GM12878 (cell line): ENCODE measurements at regions not wholly inside any gene's neighbourhood (a gene's known extent, or its start where the extent isn't known, plus 50 kb on each side); places are given as distances from the start of the nearest gene placed in this dataset.

Source experiments
- ATAC-seq: fragments of 200-7000 bp; cut with Tn5 transposase; 3 replicates; pipeline ENCODE4 v1.9.1; 2020; ENCODE audit warnings: mild to moderate bottlenecking, moderate library complexity
- BruUV-seq: library from RNA; stranded (reverse); fragments of 400-500 nt; replicated peaks from 2 replicates; lab custom pipeline; 2021; lab: Mats Ljungman, UMichigan
- CTCF ChIA-PET: fragments of 300-600 bp; sonication (Branson Sonifier 250); formaldehyde crosslinking; extraction: SDS; loops from one replicate; lab custom pipeline; 2021; ENCODE audit warnings: inconsistent platforms; lab: Yijun Ruan, JAX
- POLR2A ChIA-PET: fragments of 350-600 bp; formaldehyde crosslinking; extraction: SDS; loops from one replicate; lab custom pipeline; 2021; ENCODE audit warnings: inconsistent platforms; lab: Charles Lee
- RAD21 ChIA-PET: fragments of 300-600 bp; sonication (Branson Sonifier 250); formaldehyde crosslinking; loops from one replicate; lab custom pipeline; 2023; ENCODE audit warnings: antibody characterized with exemption; ENCODE audit not compliant: unreplicated experiment; lab: Charles Lee
- SMC1A ChIA-PET: fragments of 300-600 bp; sonication (Branson Sonifier 250); formaldehyde crosslinking; loops from one replicate; lab custom pipeline; 2023; ENCODE audit not compliant: unreplicated experiment, uncharacterized antibody; lab: Charles Lee
- DNase-seq: peaks from one replicate; pipeline ENCODE4 v3.0.0-alpha.2; 2011; ENCODE audit warnings: low read depth, low spot score
- FAIRE-seq: peaks from 3 replicates; lab custom pipeline; 2011; peaks lifted over from hg19 to GRCh38; lab: Jason Lieb, UNC
- H2AFZ ChIP-seq: 2 replicates; pipeline ENCODE4 v1.6.0; 2011; ENCODE audit warnings: low read depth, low read length, control low read depth; ENCODE audit not compliant: control insufficient read depth
- H3K27ac ChIP-seq: 2 replicates; pipeline ENCODE4 v1.5.1; 2011; ENCODE audit warnings: control low read depth; ENCODE audit not compliant: control insufficient read depth, insufficient read depth
- H3K27me3 ChIP-seq, 2 experiments: replicated peaks in 1 of 2; 2 replicates each; pipeline versions ENCODE4 v1.6.0 to v1.6.1; 2011; ENCODE audit warnings: low read length in 1 of 2; ENCODE audit not compliant: control insufficient read depth in 2 of 2, insufficient read depth in 2 of 2
- H3K36me3 ChIP-seq, 2 experiments: 2 replicates each; pipeline ENCODE4 v1.5.1; 2011; ENCODE audit warnings: low read length in 1 of 2; ENCODE audit not compliant: control insufficient read depth in 2 of 2, insufficient read depth in 2 of 2
- H3K4me1 ChIP-seq: 2 replicates; pipeline ENCODE4 v1.6.1; 2011; ENCODE audit warnings: mild to moderate bottlenecking, low read length, moderate library complexity, mixed read lengths; ENCODE audit not compliant: control insufficient read depth, insufficient read depth
- H3K4me2 ChIP-seq: 2 replicates; pipeline ENCODE4 v1.6.0; 2011; ENCODE audit warnings: control low read depth; ENCODE audit not compliant: control insufficient read depth, insufficient read depth
- H3K4me3 ChIP-seq: fragments of 200-600 bp; sonication (generic); 2 replicates; pipeline ENCODE4 v1.5.1; 2016
- H3K79me2 ChIP-seq: 2 replicates; pipeline ENCODE4 v1.6.0; 2011; ENCODE audit warnings: low read length; ENCODE audit not compliant: control insufficient read depth, insufficient read depth
- H3K9ac ChIP-seq: 2 replicates; pipeline ENCODE4 v1.8.0; 2011; ENCODE audit warnings: low read length, control low read depth, mixed read lengths; ENCODE audit not compliant: control insufficient read depth, insufficient read depth
- H3K9me3 ChIP-seq: replicated peaks from 3 replicates; pipeline ENCODE4 v1.5.1; 2011; ENCODE audit warnings: mild to moderate bottlenecking, low read length; ENCODE audit not compliant: control insufficient read depth, insufficient read depth
- H4K20me1 ChIP-seq: 2 replicates; pipeline ENCODE4 v1.6.0; 2011; ENCODE audit not compliant: control insufficient read depth, insufficient read depth
- E2F8 ChIP-seq: fragments of 450-650 bp; IDR thresholded peaks from 2 replicates; pipeline ENCODE4 v1.6.1; 2018; ENCODE audit warnings: mild to moderate bottlenecking, low read depth, moderate library complexity; ENCODE audit not compliant: partially characterized antibody
- KAT2A ChIP-seq: conservative IDR thresholded peaks from 2 replicates; pipeline ENCODE4 v1.6.1; 2011; ENCODE audit warnings: low read depth, low read length; ENCODE audit not compliant: control insufficient read depth
- LARP7 ChIP-seq: fragments of 450-650 bp; IDR thresholded peaks from 2 replicates; pipeline ENCODE4 v1.6.1; 2017; ENCODE audit warnings: mild to moderate bottlenecking
- RAD21 ChIP-seq: IDR thresholded peaks from 2 replicates; pipeline ENCODE4 v1.6.1; 2011; ENCODE audit warnings: mild to moderate bottlenecking, low read depth, low read length, moderate library complexity; ENCODE audit not compliant: insufficient read depth
- RUNX3 ChIP-seq: IDR thresholded peaks from 2 replicates; pipeline ENCODE4 v1.6.1; 2012; ENCODE audit warnings: low read length, inconsistent platforms
- SKIL ChIP-seq: fragments of 450-650 bp; IDR thresholded peaks from 2 replicates; pipeline ENCODE4 v1.6.1; 2017; ENCODE audit warnings: mild to moderate bottlenecking, low read depth, inconsistent platforms; ENCODE audit not compliant: poor library complexity, severe bottlenecking
- TBL1XR1 ChIP-seq: IDR thresholded peaks from 2 replicates; pipeline ENCODE4 v1.6.1; 2012; ENCODE audit warnings: low read depth, low read length, improper control_type of control experiment
- TCF3 ChIP-seq: IDR thresholded peaks from 2 replicates; pipeline ENCODE4 v1.6.1; 2012; ENCODE audit warnings: low read depth, mild to moderate bottlenecking, low read length, borderline replicate concordance; ENCODE audit not compliant: insufficient read depth
- USF1 ChIP-seq: IDR thresholded peaks from 2 replicates; pipeline ENCODE4 v1.6.1; 2011; ENCODE audit warnings: borderline replicate concordance, low read depth, mild to moderate bottlenecking, moderate library complexity, mixed read lengths, low read length; ENCODE audit not compliant: insufficient read depth; ENCODE audit errors: extremely low read length
- ZBTB33 ChIP-seq: fragments of 450-650 bp; IDR thresholded peaks from 2 replicates; pipeline ENCODE4 v1.6.1; 2017; ENCODE audit warnings: mild to moderate bottlenecking
- WGBS: methylation state at CpG from one replicate; pipeline ENCODE4 v1.1.6; 2016; ENCODE audit warnings: low lambda C conversion rate; ENCODE audit not compliant: insufficient replicate concordance, insufficient coverage; ENCODE audit errors: missing lambda C conversion rate; 5-methylcytosine and 5-hydroxymethylcytosine counted together
- in situ Hi-C: fragments of 300-500 bp; cut with MboI; formaldehyde crosslinking; loops from 9 replicates; pipeline ENCODE4 v1.14.3; 2018; ENCODE audit warnings: mixed read lengths
- intact Hi-C: fragments of 100-400 bp; cut with micrococcal nuclease; formaldehyde crosslinking; loops from one replicate; pipeline ENCODE4 v1.14.2; 2022; ENCODE audit not compliant: unreplicated experiment

GRCh38 chr4:185941461-185941860, 127.5 kb upstream of the TLR3 start:
- no peak for ATAC-seq
- Histone ChIP-seq H3K9me3 (no peaks in the 10 kb centered on the region), H4K20me1 (no peaks in the 10 kb centered on the region), H3K4me1 (no peaks in the 10 kb centered on the region), H3K79me2 (no peaks in the 10 kb centered on the region), H3K4me3 (no peak overlapping the region), H3K27ac (no peak overlapping the region), H3K4me2 (no peak overlapping the region), H3K36me3 (no peaks in the 10 kb centered on the region), H2AFZ (no peak overlapping the region), H3K9ac (no peak overlapping the region), H3K27me3 (no peaks in the 10 kb centered on the region)
- 17% methylated on average over 6 of the region's 6 CpGs for WGBS
- ChIA-PET CTCF (no interaction called here), SMC1A (no interaction called here), POLR2A (no interaction called here), RAD21 (no interaction called here)
- BruUV-seq = no TSS peak
- intact Hi-C loops (no loop called here), in situ Hi-C loops (no loop called here)
- DNase-seq = no peak
- TF ChIP-seq RAD21 = no peak
- FAIRE-seq = no peak

GRCh38 chr4:185945252-185945651, 123.7 kb upstream of the TLR3 start:
- ChIA-PET RAD21 (no interaction called here), POLR2A (no interaction called here), CTCF (no interaction called here), SMC1A (no interaction called here)
- no peaks in the 10 kb centered on the region for H3K79me2 ChIP-seq
- no peak overlapping the region for H3K4me2 ChIP-seq
- no TSS peak for BruUV-seq
- WGBS = 58% methylated on average over 1 of the region's 1 CpG
- no peaks in the 10 kb centered on the region for H3K4me1 ChIP-seq
- H3K9me3 ChIP-seq = no peaks in the 10 kb centered on the region
- no peak overlapping the region for H3K27ac ChIP-seq
- H2AFZ ChIP-seq = no peak overlapping the region
- no peak for ATAC-seq
- FAIRE-seq = no peak
- H4K20me1 ChIP-seq = no peaks in the 10 kb centered on the region
- in situ Hi-C loops (no loop called here), intact Hi-C loops (no loop called here)
- no peak overlapping the region for H3K4me3 ChIP-seq
- no peaks in the 10 kb centered on the region for H3K36me3 ChIP-seq
- H3K27me3 ChIP-seq = no peaks in the 10 kb centered on the region
- DNase-seq = no peak
- no peak overlapping the region for H3K9ac ChIP-seq
- TF ChIP-seq TCF3 = no peak
- TF ChIP-seq ZBTB33 = no peak
- TF ChIP-seq KAT2A = no peak
- TF ChIP-seq TBL1XR1 = no peak
- TF ChIP-seq E2F8 = no peak
- no peak for TF ChIP-seq USF1
- TF ChIP-seq RUNX3 = no peak
- no peak for TF ChIP-seq SKIL
- no peak for TF ChIP-seq LARP7
